SK-N-DZ (cell line): ENCODE measurements at regions not wholly inside any gene's neighbourhood (a gene's known extent, or its start where the extent isn't known, plus 50 kb on each side); places are given as distances from the start of the nearest gene placed in this dataset.

Experiments
- DNase-seq: peaks from one replicate; pipeline ENCODE4 v3.0.0-alpha.2; 2015; ENCODE audit warnings: low spot score
- small RNA-seq, 2 experiments: library from RNA; depleted of rRNA; stranded (forward); fragments of <200 nt; gene quantifications; one replicate each; pipeline ENCODE3, GENCODE V24; 2014

DNA sequence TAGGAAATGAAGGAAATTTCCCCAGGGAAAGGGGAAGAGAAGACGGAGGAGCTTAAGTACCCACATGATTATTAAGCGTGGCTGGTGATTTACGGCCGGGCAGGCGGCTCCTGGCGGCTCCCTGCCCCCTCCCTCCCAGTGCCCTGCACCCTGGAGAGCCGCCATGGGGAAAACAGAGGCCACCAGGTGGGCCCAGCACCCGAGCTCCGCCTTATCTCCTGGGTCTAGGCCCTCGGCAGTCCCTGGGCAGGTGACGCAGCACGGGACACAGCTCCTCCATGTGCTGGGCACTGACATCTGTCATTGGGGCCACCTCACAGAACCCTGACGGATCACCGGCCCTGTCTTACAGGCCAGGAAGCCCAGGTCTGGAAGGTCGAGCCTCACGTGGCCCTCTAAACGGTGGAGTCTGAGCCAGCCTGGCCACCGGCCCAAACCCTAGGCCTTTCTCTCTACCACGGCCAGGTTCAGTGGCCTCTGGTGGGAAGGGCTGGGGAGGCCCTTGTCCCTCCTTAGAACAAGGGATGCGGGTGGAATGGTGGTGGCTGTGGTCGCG lies 60.2 kb upstream of the PPARA start:
- no peak for DNase-seq

DNA sequence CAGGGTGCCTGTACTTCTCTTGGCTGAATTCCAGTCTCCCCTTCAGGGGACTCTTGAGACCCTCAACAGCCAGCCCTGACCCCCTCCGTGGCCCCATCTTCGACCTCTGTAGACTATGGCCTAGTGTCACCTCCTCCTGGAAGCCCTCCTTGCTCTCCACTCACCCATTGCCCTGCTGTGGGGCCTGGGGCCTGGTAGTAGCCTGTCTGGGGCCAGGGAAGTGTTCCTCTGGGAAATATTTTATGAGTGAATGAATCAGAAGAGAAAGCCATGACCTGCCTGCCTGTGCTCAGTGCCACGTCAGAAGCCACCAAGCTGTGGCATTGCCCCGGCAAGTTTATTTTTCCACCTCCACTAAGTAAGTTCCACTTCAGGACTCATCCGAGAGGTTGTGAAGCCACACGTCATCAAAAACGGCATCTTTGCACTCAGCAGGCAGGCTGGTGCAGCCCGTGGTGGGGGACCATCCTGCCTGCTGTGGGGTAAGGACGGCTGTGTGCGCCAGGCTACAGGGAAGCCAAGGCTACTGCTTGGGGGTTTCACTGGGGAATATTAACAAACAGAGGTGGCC lies 59.6 kb upstream of the PPARA start:
- no peak for DNase-seq

DNA sequence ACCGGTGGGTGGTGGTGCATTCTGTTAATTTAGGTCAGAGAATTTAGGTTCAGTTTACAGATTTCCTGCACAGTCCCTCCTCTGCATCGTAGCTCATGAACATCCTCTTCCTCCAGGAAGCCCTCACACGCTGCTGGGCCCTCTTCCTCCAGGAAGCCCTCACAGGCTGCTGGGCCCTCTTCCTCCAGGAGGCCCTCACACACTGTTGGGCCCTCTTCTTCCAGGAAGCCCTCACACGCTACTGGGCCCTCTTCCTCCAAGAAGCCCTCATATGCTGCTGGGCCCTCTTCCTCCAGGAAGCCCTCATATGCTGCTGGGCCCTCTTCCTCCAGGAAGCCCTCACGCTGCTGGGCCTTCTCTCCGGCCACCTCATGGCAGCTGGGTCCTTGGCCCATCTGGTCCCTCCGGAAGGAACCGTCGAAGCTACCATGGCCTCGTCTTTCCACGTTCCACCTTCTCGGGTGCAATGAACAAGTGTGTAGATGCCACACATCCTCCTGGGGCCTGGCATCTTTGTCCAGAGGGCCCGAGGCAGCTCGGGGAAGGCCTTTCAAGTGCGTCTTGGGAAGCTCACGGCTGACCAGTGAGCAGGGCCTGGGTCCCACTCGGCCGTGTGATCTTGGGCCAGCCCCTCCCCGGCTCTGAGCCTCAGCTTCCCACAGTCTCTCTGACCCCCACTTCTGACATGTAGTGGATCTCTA lies 58.9 kb upstream of the PPARA start:
- DNase-seq = no peak

DNA sequence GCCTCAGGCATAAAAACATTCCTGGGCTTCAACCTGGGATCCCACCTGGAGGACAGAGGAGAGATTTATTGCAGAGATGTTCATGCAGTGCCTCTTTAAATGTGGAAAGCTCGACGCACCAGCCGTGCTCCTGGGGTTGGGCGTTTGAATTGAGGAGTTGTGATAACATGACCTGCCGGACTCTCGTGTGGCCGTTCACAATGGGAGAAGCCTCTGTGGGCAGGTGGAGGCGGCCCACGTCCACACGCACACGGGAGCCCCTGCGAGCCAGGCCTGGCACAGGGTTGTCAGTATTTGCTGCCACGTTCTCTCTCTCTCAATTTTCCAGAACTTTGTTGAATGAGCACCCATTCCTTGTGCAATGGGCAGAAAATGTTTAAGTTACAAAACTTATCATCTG lies 58.3 kb upstream of the PPARA start:
- no peak for DNase-seq

DNA sequence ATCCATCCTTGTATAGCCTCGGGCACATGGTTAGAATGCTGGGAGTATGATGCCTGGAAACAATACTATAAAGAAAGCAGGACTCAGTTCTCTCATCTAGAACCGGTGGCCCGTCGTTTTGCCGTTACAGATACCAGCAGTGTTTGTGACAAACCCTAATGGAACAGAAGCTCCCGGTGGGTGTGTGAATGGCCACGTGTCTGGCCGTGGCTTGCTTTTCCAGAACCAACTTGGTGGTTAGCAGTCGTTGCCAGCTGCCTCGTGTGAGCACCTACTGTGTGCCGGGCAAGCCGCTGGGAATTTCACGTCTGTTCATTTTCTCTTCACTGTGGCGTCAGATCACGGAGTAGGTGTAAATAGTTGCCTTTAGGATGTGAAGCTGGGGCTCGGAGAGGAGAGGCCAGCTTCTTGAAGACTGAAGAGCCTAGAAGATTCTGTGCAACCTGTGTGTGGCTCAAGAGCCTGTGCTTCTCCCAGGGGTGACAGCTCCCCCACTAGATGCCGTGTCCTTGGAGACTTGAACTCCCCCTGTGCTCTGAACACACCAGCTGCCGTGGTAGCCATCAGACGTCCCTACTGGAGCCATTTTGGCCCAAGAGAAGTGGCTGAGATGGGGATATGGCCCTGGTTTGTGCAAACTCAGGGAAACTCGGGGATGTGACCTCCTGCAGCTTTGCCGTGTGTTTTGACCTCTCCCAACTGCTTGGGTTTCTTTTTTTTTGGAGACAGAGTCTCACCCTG lies 57.5 kb upstream of the PPARA start:
- DNase-seq = no peak

DNA sequence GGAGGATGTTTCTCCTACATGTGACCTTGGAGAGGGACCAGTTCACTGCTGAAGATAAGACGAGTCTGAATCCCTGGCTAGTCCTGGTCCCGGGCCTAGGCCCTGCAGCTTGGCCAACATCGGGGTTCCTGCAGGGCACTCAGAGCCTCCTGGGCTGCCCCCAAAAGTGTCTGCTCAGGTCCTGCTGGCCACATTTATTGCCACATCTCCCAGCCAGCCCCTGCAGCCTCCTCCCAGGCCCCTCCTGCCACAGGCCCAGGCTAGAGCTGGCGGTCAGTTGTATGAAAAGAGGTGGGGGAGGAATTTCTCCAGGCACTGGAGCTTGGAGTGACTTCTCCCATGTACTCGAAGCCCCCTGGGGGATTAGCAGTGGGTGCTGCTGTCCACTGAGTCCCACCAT lies 56.5 kb upstream of the PPARA start:
- DNase-seq = no peak

DNA sequence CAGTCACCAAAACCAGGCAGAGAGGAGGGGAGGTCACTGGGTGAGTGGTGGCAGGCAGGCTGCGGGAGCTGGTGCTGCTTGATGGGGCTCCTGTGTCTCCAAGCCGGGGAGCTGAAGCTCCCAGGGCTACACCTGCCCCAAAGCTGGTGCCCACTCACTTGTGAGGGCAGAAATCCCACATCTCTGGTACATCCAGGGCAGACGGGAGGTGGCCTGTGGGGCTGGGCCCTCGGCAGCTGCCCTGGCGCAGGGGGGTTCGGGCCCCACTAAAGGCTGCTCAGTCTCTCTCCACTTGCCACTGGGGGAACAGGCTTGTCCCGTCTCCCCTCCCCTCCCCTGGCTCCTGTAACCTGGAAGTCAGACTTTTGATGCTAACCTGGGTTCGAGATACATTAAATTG lies 55.6 kb upstream of the PPARA start:
- DNase-seq = no peak

DNA sequence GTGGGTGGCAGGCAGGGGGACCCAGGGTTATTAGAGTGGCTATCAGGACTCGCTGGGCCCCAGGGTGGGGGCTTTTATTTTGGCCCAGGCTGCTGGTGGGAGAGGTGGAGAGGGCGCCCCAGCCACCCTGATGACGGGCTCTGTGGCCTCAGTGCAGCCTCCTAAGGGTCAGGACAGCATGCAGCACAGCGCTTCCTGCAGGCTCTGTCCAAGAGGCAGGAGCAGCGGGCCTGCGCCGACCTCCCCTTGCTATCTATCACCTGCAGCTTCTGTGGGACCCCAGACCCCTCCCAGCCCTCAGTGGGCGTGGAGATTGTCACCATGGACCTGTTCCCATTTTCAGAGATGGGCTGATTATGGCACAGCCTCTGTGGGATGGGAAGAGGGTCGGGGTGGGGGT lies 54.3 kb upstream of the PPARA start:
- no peak for DNase-seq

DNA sequence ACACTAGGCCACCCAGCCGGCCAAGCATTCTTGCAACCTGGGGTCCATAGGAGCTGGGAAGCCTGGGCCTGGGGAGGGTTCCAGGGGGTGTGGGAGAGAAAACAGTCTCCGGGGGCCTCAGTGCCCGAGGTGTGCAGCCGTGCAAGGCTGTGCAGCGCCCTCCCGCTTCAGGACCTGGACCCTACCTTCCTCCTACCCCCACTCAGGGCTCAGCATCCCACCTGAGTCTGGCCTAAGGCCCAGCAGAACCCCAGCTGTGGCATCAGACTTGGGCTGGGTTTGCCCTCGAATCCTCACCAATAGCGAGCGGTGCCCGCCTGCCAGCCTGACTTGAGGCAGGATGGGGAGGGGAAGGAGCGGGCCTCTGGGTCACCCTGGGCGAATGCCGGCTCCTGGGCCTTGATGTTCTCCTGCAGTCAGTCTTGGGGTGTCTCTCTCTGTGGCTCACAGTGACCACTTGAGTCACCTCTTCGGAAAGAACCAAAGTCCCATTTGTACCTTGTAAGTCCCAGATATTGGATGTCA lies 53.6 kb upstream of the PPARA start:
- no peak for DNase-seq

DNA sequence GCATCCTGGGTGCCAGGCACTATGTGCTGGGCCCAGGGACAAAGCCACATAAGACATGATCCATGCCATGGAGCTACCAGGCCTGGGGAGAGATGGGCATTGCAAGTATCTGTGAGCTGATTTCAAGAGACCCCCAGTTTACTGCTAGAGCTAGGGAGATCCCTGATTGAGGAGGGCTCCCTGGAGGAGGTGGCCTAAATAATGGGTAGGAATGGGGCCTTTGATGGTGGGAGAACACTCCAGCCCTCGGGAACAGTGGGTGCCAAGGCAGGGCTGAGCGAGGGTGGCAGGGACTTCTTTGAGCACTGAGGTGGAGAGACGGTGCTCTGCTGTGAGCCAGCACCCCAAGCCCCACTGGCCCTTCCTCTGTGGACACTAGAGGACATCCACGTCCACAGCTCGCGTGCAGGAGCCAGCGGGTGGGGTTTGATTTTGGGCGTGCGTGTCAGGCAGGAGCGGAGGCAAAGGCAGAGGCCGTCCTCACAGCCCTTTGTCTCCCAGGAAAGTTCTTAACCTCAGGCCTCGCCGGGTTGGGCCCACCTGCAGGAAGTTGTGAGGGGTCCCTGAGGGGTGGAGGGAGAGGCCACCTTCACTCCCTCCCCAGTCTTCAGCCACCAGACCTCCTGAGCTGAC lies 52.9 kb upstream of the PPARA start:
- no peak for DNase-seq

DNA sequence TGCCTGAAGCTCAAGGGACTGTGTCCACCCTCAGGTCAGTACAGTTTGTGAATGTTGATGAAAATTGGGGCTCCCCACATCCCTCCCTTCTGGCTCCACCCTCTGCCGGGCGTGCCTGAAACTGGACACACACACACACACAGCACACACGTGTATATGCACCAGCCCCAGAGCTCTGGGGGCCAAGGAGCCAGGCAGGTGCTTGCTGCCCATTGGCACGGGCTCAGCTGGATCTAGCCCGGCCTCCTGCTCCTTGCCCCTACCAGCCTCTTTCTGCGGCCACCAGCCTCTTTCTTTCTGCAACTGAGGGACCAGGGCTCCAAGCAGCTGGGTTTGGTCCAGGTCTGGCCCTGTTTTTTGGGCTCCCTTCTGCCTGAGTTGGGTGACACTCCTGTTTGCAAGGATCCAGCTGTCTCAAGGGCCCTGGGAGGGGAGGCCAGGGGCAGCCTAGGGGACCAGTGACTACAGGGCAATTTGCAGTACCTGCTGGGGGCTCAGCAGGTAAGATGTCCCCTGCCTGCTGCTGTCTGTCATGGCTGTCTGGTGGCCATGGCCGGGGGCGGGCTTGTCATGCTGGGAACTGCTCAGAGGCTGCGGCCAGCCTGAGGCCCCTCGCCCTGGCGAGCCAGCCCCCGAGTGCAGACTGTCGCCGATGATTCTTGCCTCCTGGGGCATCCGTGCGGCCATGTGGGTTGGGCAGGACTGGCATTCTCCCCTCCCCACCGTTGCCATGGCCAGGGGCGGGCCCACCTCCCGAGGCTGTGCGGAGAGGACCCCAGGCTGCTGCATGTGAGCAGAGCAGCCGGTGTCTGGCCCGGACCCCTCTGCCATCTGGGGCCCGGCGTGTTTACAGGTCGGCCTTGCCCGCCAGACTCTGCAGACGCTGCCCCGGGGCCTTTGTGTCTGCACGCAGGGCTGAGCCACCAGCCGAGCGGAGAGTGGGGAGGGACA lies 51.5 kb upstream of the PPARA start:
- DNase-seq = no peak

DNA sequence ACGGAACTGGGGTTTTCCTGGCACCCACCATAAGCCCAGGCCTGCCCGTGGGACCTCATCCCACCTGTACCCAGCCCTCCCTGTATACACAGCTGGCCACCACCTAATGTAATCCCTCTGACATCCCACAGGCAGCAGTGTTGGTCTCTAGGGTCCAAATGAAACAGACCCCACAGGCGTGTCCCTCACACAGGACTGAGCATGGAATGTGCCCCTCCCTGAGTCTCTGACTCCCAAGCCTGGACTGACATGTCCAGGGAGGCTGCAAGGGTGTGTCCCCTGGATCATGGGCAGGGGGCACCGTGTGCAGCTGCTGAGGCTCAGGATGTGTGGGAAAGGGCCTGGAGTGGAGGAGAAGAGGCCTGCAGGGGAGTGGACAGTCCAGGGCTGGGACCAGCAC lies 50.6 kb upstream of the PPARA start:
- no peak for DNase-seq

DNA sequence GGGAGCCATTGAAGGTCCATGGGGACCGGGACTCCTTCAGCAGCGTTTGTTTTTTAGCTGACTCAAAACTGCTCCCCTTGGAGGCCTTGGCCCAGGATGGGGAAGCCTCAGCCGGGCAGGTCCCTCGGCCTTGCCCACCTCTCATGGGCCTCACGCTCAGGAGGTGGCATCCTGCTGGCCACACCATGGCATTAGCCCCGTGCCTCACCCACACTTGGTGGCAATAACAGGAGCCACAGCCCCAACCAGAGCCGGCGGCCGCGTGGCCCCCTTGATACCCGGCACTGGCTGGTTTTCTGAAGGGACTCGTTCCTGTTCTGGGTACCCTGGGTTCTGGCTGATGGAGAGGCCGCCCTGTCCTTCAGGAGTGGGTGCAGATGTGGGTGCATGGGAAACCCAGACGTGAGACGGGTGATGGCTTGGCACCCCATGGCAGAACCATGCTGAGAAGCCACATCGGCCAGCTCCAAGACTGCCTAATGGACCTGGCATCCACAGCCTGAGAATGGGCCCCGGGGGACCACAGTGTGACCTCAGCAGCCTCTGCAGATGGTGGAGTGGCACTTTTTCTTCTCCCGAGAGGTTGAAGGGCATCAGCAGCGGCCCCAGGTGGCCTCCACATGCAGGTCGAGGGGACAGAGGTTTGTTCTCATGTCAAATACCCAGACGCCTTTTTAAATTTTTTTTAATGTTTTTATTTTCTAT lies 49.8 kb upstream of the PPARA start:
- DNase-seq = no peak

Small RNAs in the stretch of these regions (small RNA-seq; reads per million reads assigned to genes)
- 0 reads per million in 2 experiments for gene MIR3619
